KG1 (cell line): ENCODE measurements at regions not wholly inside any gene's neighbourhood (a gene's known extent, or its start where the extent isn't known, plus 50 kb on each side); places are given as distances from the start of the nearest gene placed in this dataset.

ENCODE experiments used
- DNase-seq: peaks from one replicate; lab custom pipeline; 2025; lab: John Stamatoyannopoulos, UW

DNA sequence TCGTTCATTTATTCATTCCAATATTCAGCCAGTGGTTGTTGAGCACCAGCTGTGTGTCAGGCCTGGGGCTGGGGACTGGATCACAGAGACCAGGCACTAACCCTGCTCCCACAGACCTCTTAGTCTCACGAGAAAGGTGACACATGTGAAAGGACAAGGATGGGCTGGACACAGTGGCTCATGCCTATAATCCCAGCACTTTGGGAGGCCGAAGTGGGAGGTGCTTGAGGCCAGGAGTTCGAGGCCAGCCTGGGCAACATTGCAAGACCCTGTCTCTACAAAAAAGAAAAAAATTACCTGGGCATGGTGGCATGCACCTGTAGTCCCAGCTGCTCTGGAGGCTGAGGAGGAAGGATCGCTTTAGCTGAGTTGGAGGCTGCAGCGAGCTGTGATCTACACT lies 105.9 kb upstream of the SDK1 start:
- DNase-seq: no peak

DNA sequence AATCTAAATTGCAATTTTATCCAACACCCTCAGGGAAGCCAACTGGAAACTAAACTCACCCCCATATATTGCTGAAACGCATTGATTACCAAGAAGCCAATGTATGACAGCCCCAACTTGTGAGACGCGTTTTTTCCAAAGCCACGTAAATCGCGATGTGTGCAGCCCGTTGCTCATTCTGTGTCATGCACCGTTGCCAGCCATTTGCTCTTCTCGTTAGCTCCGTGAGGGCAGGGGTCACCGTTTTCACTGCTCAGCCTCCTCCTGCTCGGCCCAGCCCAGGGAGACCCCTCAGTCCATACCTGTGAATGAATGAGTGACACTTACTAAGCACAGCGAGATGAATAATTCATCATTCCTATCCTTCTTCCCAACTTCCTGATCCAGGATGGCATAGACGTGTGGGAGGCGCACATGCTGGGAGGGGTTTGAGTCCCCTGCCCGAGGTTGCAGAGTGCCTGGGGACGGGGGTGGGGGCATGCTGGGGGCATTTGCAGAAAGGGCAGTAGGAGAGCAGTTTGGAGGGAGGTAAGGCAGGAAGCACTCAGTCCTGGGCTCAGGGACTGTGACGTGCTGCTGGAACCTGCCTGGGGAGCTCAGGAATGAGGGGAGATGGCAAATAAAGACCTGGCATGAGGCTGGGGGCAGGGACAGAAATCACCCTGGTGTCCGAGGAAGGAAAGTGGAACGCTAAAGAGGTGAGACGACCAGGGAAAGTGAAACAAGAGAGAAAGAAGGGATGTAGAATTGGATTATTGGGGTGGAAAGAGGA lies 104.2 kb upstream of the SDK1 start:
- DNase-seq: no peak

DNA sequence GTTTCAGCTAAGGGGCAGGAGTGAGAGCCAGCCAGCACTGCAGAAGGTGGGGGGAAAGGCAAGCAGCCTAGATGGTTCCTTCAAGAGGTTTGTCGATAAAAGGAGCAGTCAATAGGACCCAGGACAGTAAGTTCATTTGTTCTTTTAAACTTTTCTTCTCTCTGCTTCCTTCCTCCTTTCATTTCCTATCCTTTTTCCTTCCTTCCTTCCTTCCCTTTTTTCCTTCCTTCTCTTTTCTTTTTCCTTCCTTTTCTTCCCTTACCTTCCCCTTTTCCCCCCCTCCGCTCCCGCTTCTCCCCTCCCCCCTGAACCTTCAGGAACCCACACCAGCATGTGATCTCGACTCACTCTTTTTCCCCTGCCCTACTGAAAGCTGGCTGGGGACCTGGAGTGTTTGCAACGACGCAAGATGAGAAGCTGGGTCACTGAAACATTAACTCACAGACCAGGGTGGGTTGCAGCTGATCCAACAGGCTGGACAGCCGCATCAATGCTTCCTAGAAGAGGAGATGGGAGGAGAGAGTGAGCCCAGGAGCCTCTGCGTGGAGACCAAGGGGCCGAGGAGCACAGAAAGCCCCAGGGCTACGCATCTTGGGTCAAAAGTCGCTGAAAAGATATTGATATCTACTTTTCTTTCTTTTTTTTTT lies 103.4 kb upstream of the SDK1 start:
- no peak for DNase-seq

DNA sequence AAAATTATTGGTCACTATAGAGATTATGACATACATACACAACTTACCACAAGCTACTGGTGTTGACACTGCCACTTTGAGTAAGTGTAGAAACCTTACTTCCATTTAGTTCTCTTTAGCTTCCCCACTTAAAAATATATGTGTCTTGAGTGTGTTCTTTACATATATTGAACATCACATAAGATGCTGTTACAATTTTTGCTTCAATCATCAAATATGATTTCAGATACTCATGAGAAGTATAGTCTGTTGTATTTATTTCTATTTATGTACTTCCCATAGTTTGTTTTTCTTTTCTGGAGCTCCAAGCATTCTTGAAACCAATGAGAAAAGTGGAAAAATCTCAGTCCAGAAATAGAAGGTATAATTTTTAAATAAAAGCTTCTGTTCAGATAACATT lies 102.7 kb upstream of the SDK1 start:
- DNase-seq: no peak

DNA sequence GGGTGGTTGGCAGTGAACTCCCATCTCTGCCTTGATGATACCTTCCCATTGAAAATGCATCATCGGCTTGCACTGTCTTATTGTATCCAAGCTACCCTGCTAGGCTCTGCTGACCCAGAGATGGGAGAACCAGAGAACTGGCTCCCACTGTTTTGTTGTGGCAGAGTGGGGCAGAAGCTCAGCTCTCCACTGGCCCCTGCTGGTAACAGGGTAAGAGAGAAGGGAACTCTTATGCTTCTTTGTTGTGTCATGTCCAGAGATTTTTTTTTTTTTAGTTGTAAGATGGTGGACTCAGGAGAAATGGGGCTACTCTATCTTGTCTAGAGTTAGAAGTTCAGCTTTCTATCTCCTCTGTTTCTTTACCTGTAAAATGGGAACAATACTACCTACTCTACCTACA lies 100.5 kb upstream of the SDK1 start:
- DNase-seq: no peak

DNA sequence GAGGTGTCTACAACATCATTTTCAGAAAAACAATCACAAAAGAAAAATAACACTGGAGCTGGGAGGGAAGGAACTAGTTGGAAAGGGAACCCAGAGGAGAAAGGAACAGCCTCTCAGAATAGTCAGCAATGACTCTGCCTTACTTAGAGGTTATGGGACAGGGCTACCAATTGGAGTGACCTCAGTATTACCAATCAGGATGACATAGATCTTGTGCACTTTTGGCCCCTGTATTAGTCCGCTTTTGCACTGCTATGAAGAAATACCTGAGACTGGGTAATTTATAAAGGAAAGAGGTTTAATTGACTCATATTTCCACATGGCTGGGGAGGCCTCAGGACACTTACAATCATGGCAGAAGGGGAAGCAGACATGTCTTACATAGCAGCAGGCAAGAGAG lies 99.7 kb upstream of the SDK1 start:
- DNase-seq: no peak

DNA sequence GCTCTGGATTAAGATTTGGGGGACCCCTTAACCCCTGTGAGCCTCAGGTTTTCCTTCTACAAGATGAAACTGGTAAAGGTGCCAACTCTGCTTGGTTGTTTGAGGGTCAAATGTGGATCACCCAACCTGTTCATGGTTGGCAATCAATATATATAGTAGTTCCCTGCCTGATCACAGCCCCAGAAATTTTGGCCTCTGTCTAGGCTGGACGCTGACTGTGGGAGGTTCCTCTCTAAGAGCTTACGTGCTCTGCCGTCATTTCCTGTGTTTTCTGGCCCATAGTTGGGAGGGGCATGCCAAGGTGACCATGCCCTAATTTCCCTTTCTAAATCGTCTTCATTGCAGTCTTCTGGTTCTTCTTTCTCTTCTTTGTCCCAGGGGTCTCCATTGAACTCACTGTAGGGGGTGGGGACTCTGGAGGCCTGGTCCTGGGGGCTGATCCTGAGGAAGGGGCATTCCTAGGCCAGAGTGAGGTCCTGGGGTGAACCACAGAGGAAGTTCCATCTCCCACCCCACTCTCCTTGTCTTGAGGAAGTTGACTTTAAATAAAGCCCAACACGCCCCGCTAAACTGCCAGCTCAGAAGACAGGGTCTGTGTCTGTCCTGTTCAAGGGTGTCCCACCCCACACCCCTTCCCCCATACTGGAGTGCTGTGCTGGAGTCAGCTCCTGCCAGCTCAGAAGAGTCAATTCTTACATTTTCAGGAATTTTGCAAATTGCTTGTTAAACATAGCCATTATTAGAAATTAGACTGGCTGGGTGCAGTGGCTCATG lies 98.9 kb upstream of the SDK1 start:
- DNase-seq: no peak

DNA sequence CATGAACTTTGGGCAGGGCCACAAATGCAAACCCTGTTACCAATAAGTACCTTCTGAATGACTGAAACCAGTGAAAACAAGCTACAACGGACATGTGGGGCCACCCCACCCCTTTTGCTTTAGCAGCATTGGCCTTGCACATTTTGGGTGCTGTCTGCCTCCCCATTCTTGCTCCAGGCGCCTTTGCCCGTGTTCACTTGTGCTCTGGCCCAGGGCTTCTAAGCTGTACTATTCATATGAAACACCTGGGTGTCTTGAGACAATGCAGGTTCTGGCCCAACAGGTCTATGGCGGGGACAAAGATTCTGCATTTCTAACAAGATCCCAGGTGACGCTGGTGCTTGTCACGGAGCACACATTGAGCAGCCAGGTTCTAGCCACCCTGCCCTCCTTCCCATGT lies 96.5 kb upstream of the SDK1 start:
- DNase-seq: no peak

DNA sequence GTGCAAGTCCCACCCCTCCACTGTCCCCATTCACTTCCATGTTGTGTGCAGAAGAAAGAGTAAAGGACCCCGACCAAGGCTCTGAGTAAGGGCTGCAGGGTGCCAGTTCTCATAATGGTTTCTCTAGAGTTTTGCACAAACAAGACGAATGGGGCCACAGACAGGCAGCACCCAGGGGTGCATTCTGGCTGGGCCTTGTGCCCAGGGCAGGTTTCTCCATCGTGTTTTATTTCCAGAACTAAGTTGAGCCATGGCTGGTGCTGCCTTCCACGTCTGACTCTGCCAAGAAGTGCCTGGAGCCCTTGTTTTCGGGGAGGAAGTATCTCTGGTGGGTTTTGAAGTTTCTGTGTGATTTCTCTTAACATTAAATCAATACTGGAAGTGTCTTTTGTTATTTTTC lies 95.0 kb upstream of the SDK1 start:
- DNase-seq: no peak

DNA sequence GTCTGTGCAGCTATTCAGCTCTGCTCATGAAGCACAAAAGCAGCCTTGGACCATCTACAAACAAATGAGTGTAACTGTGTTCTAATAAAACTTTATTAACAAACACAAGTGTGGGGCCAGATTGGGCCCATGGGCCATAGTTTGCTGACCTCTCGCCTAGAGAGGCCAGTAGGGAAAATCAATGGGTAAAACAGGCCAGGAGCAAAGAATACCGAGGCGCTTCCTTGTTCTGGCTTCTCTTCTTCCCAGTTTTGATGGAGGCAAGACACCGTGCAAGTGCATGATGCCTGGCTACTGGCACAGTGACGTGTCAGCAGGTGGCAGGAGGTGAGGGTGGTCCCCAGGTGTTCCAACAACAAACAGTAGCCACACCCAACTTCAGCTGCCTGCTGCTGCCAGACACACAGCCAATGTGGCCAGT lies 94.3 kb upstream of the SDK1 start:
- DNase-seq: no peak

DNA sequence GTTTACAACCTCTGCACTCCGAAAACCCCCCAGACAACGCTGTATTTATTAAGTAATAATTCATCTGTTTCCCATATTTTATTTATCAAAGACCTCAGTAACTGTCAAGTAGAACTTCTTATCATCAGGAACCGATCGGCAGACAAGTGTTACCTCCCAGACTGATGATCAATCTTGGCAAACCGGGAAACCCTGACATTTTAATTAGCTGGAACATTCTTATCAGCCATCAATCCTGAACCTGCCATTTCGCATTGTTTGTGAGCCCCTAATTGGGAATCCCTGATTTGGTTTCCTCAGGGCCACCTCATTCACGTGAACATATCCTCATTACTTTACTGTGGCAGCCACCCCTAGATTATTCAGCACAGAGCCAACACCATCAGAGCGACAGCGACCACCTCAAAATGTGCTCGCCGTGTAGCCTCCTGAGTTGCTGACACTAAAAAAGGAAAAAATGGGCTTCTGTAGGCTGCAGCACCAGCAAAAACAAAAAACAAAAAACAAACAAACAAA lies 93.6 kb upstream of the SDK1 start:
- no peak for DNase-seq

DNA sequence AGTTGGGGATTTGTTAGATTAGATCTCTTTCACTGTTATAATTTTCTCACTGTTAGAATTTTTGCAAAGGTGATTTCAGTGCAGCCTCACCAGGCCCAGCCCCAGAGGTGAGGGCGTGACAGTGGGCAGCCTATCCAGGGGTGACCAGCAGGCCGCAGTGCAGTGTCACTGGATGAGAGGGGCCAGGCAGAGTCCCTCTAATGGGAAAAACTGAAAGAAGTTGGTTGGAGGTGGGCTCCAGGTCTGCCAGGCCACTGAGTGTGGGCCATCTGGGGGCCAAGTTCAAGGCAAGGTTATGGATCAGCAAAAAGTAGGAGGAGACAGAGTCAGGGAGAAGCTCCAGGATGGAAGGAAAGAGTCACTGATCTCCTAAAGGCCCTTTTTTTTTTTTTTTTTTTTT lies 90.5 kb upstream of the SDK1 start:
- no peak for DNase-seq

DNA sequence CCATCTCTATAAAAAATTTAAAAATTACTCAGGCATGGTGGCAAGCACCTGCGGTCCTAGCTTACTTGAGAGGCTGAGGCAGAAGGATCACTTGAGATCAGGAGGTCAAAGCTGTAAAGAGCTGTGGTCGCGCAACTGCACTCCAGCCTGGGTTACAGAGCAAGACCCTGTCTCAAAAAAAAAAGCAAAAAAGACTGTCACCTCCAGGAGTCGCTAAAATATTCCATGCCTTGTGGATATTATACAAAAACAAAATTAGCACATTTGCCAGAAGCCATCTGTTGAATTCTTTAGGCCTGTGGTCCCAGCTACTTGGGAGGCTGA lies 87.0 kb upstream of the SDK1 start:
- DNase-seq: no peak

DNA sequence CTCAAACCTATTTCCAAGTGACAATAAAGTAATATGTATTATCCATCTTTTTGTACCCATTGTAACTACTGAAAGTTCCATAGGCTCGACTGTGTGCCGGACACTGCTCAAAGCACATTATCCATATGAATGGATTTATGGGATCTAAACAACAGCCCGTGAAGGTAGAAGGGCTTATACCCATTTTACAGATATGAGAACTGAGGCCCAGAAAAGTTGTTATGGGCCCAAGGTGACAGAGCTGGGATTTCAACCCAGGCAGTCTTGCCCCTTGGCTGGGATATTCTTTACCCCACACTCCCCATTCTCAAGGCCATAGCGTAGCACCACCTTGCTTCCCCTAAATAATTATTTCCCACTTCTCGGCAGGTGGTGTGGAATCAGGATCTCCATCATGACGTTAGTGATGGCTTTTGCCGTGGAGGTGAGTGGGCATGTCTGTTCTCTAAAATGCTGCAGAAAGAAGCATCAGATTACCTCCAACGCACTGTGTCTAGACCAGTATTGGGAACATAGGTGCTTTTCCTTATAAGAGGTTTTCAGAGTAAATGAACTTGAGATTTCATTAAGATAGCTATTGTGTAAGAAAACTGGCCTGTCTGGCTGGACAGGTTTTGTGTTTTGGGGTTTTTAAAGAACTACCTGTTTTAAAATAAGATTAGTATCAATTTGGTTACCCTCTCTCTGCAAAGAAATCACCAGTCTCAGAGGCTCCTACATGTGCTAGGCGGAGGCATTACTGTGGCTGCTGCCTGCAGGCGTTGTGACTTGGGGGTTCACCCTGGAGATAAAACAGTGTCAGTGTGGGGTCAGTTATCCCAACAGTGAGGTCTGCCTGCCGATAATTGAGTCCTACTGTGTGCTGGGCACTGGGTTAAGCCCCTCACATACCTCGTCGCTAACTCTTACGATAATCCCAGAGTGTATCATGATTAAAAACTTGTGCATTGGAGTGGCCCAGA lies 85.1 kb upstream of the SDK1 start:
- no peak for DNase-seq

DNA sequence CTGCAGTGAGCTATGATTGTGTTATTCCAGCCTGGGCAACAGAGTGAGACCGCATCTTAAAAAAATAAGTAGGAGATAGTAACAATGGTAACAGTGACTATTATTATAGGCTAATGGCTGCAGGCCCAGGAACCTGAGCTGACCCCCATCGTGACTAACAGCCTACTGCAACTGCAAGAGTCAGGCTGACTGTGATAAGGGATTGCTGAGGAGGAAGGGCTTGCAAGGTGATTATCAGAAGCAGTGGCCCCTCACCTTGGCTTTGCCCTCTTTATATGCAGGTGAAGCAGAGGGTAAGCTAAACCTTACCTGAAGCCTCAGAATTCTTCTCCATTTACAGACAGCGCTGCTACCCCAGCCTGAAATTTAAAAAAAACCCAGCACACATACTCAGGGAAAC lies 83.9 kb upstream of the SDK1 start:
- DNase-seq: no peak

DNA sequence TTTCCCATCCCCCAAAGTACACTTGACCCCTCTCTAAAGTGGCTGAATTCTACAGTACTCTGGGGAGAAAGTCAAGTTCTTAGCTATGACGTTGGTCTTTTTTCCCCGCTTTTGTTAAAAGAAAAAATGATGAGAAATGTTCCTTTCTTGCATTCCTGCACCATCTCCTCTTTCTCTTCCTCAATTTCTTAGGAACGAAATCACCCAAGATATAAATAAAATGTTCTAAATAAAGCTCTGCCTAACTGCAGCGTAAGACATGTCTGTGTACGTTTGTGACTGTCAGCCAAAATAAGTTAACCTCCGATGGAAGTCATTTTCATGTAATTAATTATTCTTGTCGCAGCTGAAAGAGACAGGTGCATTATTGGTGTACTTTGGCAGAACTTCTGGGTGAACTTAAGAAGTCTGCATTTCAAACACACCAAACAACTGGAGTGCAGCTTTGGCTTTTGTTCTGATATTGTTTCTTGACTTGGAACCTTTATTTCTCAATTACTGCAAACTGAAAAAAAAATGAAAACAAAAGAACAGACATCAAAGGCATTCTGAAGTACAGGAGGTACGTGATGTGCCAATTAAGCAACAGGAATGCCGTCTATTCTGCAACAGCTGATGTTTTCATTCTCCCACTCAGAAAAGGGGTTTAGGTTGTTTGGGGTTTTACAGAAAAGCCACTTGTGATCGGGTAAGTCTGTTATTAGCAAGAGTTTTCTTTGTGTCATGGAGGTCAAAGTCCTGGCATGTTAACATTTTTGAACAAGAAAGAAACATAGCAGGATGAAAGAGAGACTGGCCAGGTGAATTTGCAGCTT lies 82.4 kb upstream of the SDK1 start:
- DNase-seq: no peak

DNA sequence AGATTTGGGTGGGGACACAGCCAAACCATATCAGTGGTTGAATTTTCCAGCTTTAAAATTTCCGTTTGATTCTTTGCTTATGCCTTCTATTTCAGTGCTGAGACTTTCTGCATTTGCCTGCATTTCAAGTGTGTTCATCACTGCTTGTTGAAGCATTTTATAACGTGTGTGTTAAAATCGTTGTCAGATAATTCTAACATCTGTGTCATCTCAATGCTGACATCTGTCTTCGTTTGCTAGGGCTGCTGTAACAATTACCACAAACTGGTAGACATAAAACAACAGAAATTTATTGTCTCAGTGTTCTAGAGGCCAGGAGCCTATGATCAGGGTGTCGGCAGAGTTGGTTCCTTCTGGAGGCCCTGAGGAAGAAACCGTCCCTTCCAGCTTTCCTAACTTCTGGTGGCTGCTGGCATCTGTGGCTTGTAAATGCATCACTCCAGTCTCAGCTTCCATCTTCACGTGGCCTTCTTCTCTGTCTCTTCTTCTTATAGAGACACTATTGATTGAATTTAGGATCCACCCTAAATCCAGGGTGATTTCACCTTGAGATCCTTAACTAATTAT lies 71.1 kb upstream of the SDK1 start:
- no peak for DNase-seq

DNA sequence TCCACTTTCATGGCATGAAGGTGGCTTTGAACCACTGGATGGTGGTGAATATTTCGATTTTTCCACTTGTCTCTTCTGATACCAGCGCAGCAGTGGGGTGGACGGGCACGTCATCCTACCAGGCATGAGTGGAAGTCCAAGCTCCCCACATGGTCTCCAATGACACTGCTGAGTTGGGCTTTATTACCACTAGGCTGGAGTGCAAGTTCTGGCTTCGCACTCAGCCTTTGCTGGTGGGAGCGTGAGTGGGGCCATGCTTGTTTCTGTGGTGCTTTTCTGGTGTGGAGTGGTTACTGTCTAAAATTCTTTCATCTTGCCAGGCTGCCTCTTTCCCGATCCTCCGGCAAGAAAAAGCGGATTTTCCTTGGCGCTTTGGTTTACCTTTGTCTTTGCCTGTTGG lies 70.1 kb upstream of the SDK1 start:
- DNase-seq: no peak

DNA sequence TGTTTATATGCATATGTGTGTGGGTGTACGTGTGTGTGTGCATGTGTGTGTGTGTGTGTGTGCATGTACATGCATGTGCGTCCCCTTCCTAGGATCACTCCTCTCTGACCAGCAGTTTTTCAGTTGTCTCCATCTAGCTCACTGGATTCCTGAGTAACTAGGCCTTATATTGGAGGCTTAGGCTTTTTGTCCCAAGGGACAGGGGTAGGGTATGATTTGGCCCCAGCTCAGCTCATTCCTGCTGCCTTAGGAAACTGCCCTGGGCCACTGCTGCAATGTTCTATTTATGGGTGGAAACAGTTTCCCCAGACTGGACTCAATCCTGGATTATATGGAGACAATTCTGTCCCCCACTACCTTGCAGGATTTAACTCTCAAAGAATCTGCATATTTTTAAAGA lies 68.8 kb upstream of the SDK1 start:
- DNase-seq: no peak

DNA sequence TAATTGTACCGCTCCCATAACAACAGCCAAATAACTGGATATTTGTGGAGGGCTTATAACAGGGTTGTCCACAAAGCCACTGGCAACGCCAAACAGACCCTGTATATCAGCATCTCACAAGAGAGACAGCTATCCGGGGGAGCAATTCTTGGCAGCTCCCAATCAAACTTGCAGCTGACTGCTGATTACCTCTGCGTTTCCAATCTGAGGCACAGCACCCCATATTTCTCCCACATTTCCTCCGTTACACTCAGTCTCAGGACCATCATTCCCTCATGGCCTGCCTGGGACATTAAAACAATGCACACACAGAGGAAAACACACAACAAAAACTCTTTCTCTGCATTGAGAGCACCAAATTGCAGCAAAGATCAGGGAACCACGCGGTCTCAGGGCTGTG lies 67.8 kb upstream of the SDK1 start:
- no peak for DNase-seq

DNA sequence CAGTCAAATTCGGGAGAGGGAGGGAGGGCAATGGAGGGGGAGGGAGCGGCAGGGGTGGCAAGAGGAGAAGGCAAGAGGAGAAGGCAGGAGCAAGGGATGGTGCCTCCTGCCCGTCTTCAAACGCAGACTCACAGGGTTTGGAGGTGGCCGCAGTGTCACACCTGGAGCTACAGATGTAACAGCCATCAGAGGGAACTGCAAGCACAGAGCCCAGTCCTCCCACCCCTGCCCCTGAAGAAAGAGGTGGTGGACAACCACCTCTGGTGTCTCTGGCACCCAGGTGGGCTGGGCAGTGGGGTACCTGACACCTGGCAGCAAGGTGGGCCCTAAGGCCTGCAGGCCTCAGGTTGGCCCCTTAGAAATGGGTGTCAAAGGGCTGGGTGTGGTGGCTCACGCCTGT lies 67.0 kb upstream of the SDK1 start:
- DNase-seq: no peak
